GM12865 (cell line): ENCODE measurements at regions not wholly inside any gene's neighbourhood (a gene's known extent, or its start where the extent isn't known, plus 50 kb on each side); places are given as distances from the start of the nearest gene placed in this dataset.

Experiments used
- DNase-seq: peaks from one replicate; pipeline ENCODE4 v3.0.0; 2010; ENCODE audit warnings: low read depth
- H3K4me3 ChIP-seq: 2 replicates; pipeline ENCODE4 v1.5.1; 2011; ENCODE audit warnings: mild to moderate bottlenecking, low read depth, low read length, control low read depth
- TF ChIP-seq, protein P1 (sequence below): IDR thresholded peaks from 2 replicates; pipeline ENCODE4 v1.5.1; 2011; ENCODE audit warnings: low read length, control low read depth, low read depth, inconsistent platforms; ENCODE audit not compliant: insufficient read depth; ENCODE audit errors: missing control alignments

DNA sequence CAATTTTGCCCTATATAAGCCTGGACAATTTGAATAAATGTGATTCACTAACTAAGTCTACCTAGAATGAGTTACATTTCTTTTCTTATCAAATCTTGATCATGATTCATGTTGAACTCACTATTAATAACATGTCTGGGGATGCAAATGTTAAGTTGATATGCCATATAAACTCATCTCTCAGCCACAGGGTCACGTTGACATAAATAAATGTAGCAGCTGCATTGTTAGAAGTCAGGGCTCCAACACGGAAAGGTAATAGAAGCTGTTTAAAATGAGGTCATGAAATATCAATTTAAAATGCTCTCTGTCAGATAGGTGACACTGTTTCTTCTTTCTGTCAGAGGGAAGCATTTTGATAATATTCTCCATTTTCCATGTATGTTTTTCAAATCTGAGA lies 521.9 kb downstream of the CCDC85A start:
- H3K4me3 ChIP-seq: no peak overlapping the region
- TF ChIP-seq, protein P1, sequence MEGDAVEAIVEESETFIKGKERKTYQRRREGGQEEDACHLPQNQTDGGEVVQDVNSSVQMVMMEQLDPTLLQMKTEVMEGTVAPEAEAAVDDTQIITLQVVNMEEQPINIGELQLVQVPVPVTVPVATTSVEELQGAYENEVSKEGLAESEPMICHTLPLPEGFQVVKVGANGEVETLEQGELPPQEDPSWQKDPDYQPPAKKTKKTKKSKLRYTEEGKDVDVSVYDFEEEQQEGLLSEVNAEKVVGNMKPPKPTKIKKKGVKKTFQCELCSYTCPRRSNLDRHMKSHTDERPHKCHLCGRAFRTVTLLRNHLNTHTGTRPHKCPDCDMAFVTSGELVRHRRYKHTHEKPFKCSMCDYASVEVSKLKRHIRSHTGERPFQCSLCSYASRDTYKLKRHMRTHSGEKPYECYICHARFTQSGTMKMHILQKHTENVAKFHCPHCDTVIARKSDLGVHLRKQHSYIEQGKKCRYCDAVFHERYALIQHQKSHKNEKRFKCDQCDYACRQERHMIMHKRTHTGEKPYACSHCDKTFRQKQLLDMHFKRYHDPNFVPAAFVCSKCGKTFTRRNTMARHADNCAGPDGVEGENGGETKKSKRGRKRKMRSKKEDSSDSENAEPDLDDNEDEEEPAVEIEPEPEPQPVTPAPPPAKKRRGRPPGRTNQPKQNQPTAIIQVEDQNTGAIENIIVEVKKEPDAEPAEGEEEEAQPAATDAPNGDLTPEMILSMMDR: no peak
- DNase-seq: no peak

DNA sequence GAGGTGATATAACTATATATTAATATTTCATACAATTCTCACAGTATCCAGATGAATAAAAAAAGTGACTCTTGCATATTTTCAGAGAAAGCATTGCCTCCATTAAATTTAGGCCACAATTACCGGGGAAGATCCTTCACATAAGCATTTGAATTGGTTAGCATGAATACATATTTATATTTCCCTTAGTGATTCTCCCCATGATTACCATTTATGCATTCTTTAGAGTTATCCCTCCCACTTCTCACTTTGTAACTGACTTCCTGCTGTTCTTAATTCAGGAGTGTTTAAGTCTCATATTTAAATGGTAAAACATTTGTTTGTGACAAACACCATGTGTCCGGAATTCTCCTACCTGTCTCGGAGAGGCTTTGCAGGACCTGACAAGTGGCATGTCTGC lies 523.4 kb downstream of the CCDC85A start:
- no peak overlapping the region for H3K4me3 ChIP-seq
- DNase-seq: no peak
- TF ChIP-seq, protein P1: no peak

DNA sequence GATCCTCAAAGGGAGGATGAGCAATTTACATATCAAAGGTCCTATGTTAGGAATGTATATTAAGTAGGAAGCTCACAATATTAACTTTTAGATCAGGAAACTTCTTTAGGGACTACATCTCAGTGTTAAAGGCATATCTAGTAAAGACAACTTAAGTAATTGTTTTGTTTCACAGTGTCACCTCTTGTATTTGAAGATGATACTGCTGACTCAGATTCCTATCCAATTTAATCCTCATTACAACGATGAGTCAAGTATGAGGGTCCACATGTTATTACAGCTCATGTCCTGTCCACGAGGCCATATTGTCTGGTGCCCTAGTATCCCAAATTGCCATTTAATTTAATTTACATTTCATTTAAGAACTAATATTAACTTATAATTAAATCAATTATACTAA lies 523.9 kb downstream of the CCDC85A start:
- TF ChIP-seq, protein P1: no peak
- no peak for DNase-seq
- no peak overlapping the region for H3K4me3 ChIP-seq

DNA sequence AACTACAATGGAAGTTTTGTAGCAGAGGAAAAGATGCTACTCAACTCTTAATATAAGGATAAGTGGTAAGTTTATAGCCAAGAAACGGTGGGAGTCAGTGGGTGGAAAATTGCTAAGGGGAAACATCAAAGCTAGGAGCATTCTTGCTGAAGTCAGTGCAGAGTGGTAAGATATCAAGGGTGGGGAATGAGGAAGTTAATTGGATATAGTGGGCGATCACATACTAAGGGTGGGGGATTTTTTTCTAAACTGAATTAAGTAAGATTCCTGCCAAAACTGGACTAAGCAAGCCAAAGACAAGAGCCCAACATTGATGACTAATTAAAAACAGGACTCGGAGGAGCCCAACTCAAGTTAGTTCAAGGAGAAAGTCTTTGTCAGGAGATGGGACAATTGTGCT lies 525.4 kb downstream of the CCDC85A start:
- TF ChIP-seq, protein P1: no peak
- no peak for DNase-seq
- H3K4me3 ChIP-seq: no peak overlapping the region

DNA sequence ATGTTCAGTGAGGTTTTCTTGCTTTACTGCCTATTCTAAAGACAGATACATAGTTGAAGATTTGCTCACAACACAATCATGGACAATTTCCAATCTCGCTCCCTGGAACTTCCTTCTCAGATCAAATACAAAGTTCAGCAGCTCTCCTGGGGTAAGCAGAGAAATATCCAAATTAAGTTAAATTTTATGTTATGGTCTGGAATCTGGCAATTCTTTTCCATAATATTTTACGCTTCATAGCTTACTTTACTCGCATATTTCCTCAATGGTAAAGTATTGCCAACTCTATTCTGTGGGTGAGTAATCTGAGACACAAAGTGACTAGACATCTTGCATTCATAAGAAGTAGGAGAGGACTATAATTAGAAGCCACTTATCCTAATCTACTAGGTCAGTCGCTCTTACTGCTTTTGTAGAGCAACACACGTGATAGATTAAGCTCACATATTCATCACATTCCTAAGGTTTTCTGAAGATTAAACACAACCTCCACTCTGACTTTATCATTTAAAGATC lies 529.4 kb downstream of the CCDC85A start:
- TF ChIP-seq, protein P1: no peak
- no peak for DNase-seq
- H3K4me3 ChIP-seq: no peak overlapping the region

DNA sequence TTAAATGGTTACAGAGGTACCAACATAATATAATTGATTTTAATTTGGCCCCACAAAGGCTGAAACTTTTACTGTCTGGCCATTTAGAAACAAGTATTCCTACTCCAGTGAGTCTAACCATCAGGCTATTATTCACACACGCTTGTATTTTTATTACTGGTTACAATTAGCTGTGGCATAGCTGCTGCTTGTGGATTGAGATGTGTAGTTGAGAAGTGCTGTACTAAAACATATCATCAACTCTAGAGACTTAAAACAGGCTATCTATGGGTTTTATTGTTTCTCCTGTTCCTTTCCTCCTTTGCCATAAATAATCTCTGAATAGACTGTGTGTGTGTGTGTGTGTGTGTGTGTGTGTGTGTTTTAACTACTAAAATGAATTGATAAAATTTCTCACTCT lies 530.2 kb downstream of the CCDC85A start:
- TF ChIP-seq, protein P1: no peak
- H3K4me3 ChIP-seq: no peak overlapping the region
- no peak for DNase-seq

DNA sequence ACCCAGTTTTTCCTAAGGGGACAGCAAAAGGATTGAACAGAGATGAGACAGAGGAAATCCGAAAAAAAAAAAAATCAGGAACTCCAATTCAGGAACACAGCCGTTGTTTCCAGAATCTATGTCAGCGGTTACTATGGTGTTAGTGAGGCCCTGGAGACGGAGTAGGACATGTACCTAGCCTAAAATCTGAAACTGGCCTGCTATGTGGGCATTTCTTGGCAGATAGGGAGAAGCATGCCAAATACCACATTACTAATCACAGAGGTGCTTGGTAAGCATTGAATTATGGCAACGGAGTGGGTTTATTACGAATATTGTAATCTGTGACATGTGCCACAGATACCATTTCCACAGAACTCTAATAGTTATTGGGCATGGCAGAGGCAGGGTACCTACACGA lies 530.6 kb downstream of the CCDC85A start:
- DNase-seq: no peak
- TF ChIP-seq, protein P1: no peak
- no peak overlapping the region for H3K4me3 ChIP-seq
